Nephron (organoid): ENCODE measurements at regions not wholly inside any gene's neighbourhood (a gene's known extent, or its start where the extent isn't known, plus 50 kb on each side); places are given as distances from the start of the nearest gene placed in this dataset.
A peak's percentile ranks its signal among the peaks of the same experiment; 100 is the strongest.

Experiments used
- H3K27ac Mint-ChIP-seq, 3 experiments: 2 replicates each; pipeline ENCODE4 v1.8.0; 2020; ENCODE audit warnings: mixed read lengths in 3 of 3, mild to moderate bottlenecking in 2 of 3, moderate library complexity in 1 of 3
- H3K27me3 Mint-ChIP-seq: 2 replicates; pipeline ENCODE4 v1.8.0; 2021; ENCODE audit warnings: low read depth, mild to moderate bottlenecking, moderate library complexity, mixed read lengths
- H3K36me3 Mint-ChIP-seq: 2 replicates; pipeline ENCODE4 v1.8.0; 2020; ENCODE audit warnings: low read depth, mixed read lengths
- H3K4me1 Mint-ChIP-seq: 2 replicates; pipeline ENCODE4 v1.8.0; 2020; ENCODE audit warnings: mixed read lengths
- H3K4me3 Mint-ChIP-seq, 3 experiments: 2 replicates each; pipeline ENCODE4 v1.8.0; 2020; ENCODE audit warnings: mild to moderate bottlenecking in 3 of 3, mixed read lengths in 3 of 3, moderate library complexity in 2 of 3
- H3K9me3 Mint-ChIP-seq: 2 replicates; pipeline ENCODE4 v1.8.0; 2020; ENCODE audit warnings: mixed read lengths
- CTCF ChIP-seq, 3 experiments: fragments of 200-600 bp; sonication (generic); IDR thresholded peaks; one replicate each; pipeline ENCODE4 v1.5.0; 2021; ENCODE audit warnings: antibody characterized with exemption in 3 of 3; ENCODE audit not compliant: unreplicated experiment in 3 of 3

GRCh38 chr12:71060426-71060825 is 97.4 kb downstream of the TSPAN8 start:
- no peak for TF ChIP-seq CTCF (IDR thresholded peaks at IDR 0.05; ENCODE audit: unreplicated experiment in 3 of 3)
- H3K4me3 Mint-ChIP-seq, result no peak overlapping the region
- H3K27me3 Mint-ChIP-seq, result no peaks in the 10 kb centered on the region
- H3K4me1 Mint-ChIP-seq, result peaks cover 10% of the 10 kb centered on the region
- no peaks in the 10 kb centered on the region for H3K9me3 Mint-ChIP-seq
- peak overlapping the region; percentile 90 to 91 (median 91) for H3K27ac Mint-ChIP-seq
- H3K36me3 Mint-ChIP-seq, result no peaks in the 10 kb centered on the region

- no peaks in the 10 kb centered on the region for H3K9me3 Mint-ChIP-seq
- H3K4me1 Mint-ChIP-seq, result peaks cover 10% of the 10 kb centered on the region
- no peak overlapping the region for H3K4me3 Mint-ChIP-seq
- no peaks in the 10 kb centered on the region for H3K27me3 Mint-ChIP-seq
- no peaks in the 10 kb centered on the region for H3K36me3 Mint-ChIP-seq
- no peak overlapping the region for H3K27ac Mint-ChIP-seq
- no peak for TF ChIP-seq CTCF (IDR thresholded peaks at IDR 0.05; ENCODE audit: unreplicated experiment in 3 of 3)
Observed at GRCh38 chr12:71057330-71057729, 100.5 kb downstream of the TSPAN8 start.

GRCh38 chr12:71054551-71054950 is 103.2 kb downstream of the TSPAN8 start:
- Mint-ChIP-seq H3K4me3 (no peak overlapping the region), H3K27me3 (no peaks in the 10 kb centered on the region), H3K27ac (no peak overlapping the region), H3K36me3 (no peaks in the 10 kb centered on the region), H3K9me3 (no peaks in the 10 kb centered on the region), H3K4me1 (no peaks in the 10 kb centered on the region)
- no peak for TF ChIP-seq CTCF (IDR thresholded peaks at IDR 0.05; ENCODE audit: unreplicated experiment in 3 of 3)

GRCh38 chr12:71046215-71046614 is 111.6 kb downstream of the TSPAN8 start:
- no peak for TF ChIP-seq CTCF (IDR thresholded peaks at IDR 0.05; ENCODE audit: unreplicated experiment in 3 of 3)
- Mint-ChIP-seq H3K27me3 (no peaks in the 10 kb centered on the region), H3K4me1 (peaks cover 11% of the 10 kb centered on the region), H3K9me3 (no peaks in the 10 kb centered on the region), H3K36me3 (no peaks in the 10 kb centered on the region), H3K27ac (peak overlapping the region in 1 of 3 experiments; percentile 46), H3K4me3 (no peak overlapping the region)

- H3K4me1 Mint-ChIP-seq, result peaks cover 11% of the 10 kb centered on the region
- no peak for TF ChIP-seq CTCF (IDR thresholded peaks at IDR 0.05; ENCODE audit: unreplicated experiment in 3 of 3)
- no peaks in the 10 kb centered on the region for H3K9me3 Mint-ChIP-seq
- no peak overlapping the region for H3K4me3 Mint-ChIP-seq
- no peaks in the 10 kb centered on the region for H3K27me3 Mint-ChIP-seq
- H3K27ac Mint-ChIP-seq, result peak overlapping the region in 2 of 3 experiments; percentile 35 to 46
- no peaks in the 10 kb centered on the region for H3K36me3 Mint-ChIP-seq
Observed at GRCh38 chr12:71045781-71046180, 112.0 kb downstream of the TSPAN8 start.

GRCh38 chr12:71041476-71041875 is 116.3 kb downstream of the TSPAN8 start:
- no peak for TF ChIP-seq CTCF (IDR thresholded peaks at IDR 0.05; ENCODE audit: unreplicated experiment in 3 of 3)
- Mint-ChIP-seq H3K4me1 (peaks cover 10% of the 10 kb centered on the region), H3K36me3 (no peaks in the 10 kb centered on the region), H3K27me3 (no peaks in the 10 kb centered on the region), H3K9me3 (no peaks in the 10 kb centered on the region), H3K27ac (no peak overlapping the region), H3K4me3 (no peak overlapping the region)
